GM10266 (cell line): ENCODE measurements at regions not wholly inside any gene's neighbourhood (a gene's known extent, or its start where the extent isn't known, plus 50 kb on each side); places are given as distances from the start of the nearest gene placed in this dataset.

Source experiments
- DNase-seq: peaks from one replicate; pipeline ENCODE4 v3.0.0; 2012; ENCODE audit errors: extremely low spot score
- CTCF ChIP-seq: IDR thresholded peaks from 2 replicates; pipeline ENCODE4 v1.5.1; 2012; ENCODE audit warnings: mild to moderate bottlenecking, low read depth; ENCODE audit not compliant: control insufficient read depth, insufficient read depth; ENCODE audit errors: missing control alignments

- no peak for TF ChIP-seq CTCF
- DNase-seq, result no peak
Measured at GRCh38 chr11:29634744-29635143, 382.1 kb downstream of the KCNA4 start.

- no peak for TF ChIP-seq CTCF
- no peak for DNase-seq
Measured at GRCh38 chr11:29634244-29634643, 382.6 kb downstream of the KCNA4 start.

- no peak for DNase-seq
- TF ChIP-seq CTCF, result no peak
Measured at GRCh38 chr11:29629286-29629685, 387.5 kb downstream of the KCNA4 start.

- no peak for TF ChIP-seq CTCF
- no peak for DNase-seq
Measured at GRCh38 chr11:29628609-29629008, 388.2 kb downstream of the KCNA4 start.

- no peak for DNase-seq
- TF ChIP-seq CTCF, result no peak
Measured at GRCh38 chr11:29627541-29627940, 389.3 kb downstream of the KCNA4 start.

GRCh38 chr11:29623144-29623722 lies 393.6 kb downstream of the KCNA4 start:
- no peak for DNase-seq
- TF ChIP-seq CTCF, result no peak

- DNase-seq, result no peak
Measured at GRCh38 chr11:29616611-29617010, 400.2 kb downstream of the KCNA4 start.

More at GRCh38 chr11:29616611-29617010, 400.2 kb downstream of the KCNA4 start:
- TF ChIP-seq CTCF, result no peak
